COLO668 (cell line): ENCODE measurements at regions not wholly inside any gene's neighbourhood (a gene's known extent, or its start where the extent isn't known, plus 50 kb on each side); places are given as distances from the start of the nearest gene placed in this dataset.

ENCODE experiments used
- DNase-seq: peaks from one replicate; lab custom pipeline; 2025; ENCODE audit not compliant: unreplicated experiment; lab: John Stamatoyannopoulos, UW

GRCh38 chr9:99430301-99430700 lies 208.2 kb downstream of the SEC61B start:
- DNase-seq = no peak

GRCh38 chr9:99431103-99431502 lies 209.0 kb downstream of the SEC61B start:
- no peak for DNase-seq

- DNase-seq = no peak
These were observed 210.0 kb downstream of the SEC61B start for GRCh38 chr9:99432075-99432474.

GRCh38 chr9:99433095-99433494 lies 211.0 kb downstream of the SEC61B start:
- DNase-seq = no peak

GRCh38 chr9:99433555-99433954 lies 211.5 kb downstream of the SEC61B start:
- peak; percentile 9 for DNase-seq

GRCh38 chr9:99436616-99437015 lies 214.5 kb downstream of the SEC61B start:
- no peak for DNase-seq

GRCh38 chr9:99437145-99437544 lies 215.1 kb downstream of the SEC61B start:
- DNase-seq = no peak

- DNase-seq = no peak
These were observed 216.5 kb downstream of the SEC61B start for GRCh38 chr9:99438596-99438995.

GRCh38 chr9:99441829-99442228 lies 219.7 kb downstream of the SEC61B start:
- no peak for DNase-seq

- no peak for DNase-seq
These were observed 223.3 kb downstream of the SEC61B start for GRCh38 chr9:99445371-99445891.

- DNase-seq = no peak
These were observed 223.8 kb downstream of the SEC61B start for GRCh38 chr9:99445920-99446319.

- no peak for DNase-seq
These were observed 225.9 kb downstream of the SEC61B start for GRCh38 chr9:99447951-99448350.

GRCh38 chr9:99449726-99450125 lies 227.6 kb downstream of the SEC61B start:
- DNase-seq = no peak

GRCh38 chr9:99451112-99451606 lies 229.1 kb downstream of the SEC61B start:
- no peak for DNase-seq

GRCh38 chr9:99457406-99457805 lies 235.3 kb downstream of the SEC61B start:
- DNase-seq = no peak

- no peak for DNase-seq
These were observed 235.9 kb downstream of the SEC61B start for GRCh38 chr9:99457981-99458380.

GRCh38 chr9:99459919-99460318 lies 237.8 kb downstream of the SEC61B start:
- no peak for DNase-seq

GRCh38 chr9:99463131-99463530 lies 241.0 kb downstream of the SEC61B start:
- DNase-seq = no peak

- DNase-seq = no peak
These were observed 242.5 kb downstream of the SEC61B start for GRCh38 chr9:99464568-99464967.

- no peak for DNase-seq
These were observed 243.3 kb downstream of the SEC61B start for GRCh38 chr9:99465231-99465907.

- DNase-seq = no peak
These were observed 244.0 kb downstream of the SEC61B start for GRCh38 chr9:99466104-99466503.

- DNase-seq = no peak
These were observed 244.7 kb downstream of the SEC61B start for GRCh38 chr9:99466781-99467180.

- no peak for DNase-seq
These were observed 249.0 kb downstream of the SEC61B start for GRCh38 chr9:99471033-99471432.
